ENCODE measurements at regions not wholly inside any gene's neighbourhood (a gene's known extent, or its start where the extent isn't known, plus 50 kb on each side); places are given as distances from the start of the nearest gene placed in this dataset.

DNA sequence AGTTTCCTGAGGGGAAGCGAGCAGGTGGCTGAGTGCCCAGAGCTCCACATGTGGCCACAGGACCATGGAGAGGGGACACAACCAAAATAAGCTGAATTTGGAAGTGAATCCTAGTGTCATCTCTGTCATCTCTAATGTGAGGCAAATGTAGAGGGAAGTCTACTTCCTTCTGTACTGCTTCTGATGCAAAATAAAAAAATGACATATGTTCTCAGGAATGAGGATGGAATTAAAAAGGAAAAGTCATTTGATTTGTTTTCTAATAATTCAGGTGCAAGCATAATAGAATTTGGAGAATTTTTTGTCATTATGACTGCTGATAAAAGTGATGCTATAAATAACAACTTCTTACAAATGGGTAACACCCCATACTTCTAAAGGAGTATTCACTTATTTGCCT lies 59.5 kb upstream of the POU1F1 start:
- Histone ChIP-seq H3K36me3 (replicated peaks in 1 of 2; ENCODE audit: control insufficient read depth in 1 of 2, insufficient read depth in 2 of 2, low read length in 2 of 2) (no peaks in the 10 kb centered on the region), H3K9ac (ENCODE audit: insufficient read depth, low read depth, low read length) (no peak overlapping the region), H2AFZ (ENCODE audit: low read length) (no peak overlapping the region), H3K4me3 (replicated peaks in 1 of 3; ENCODE audit: insufficient read depth in 1 of 3, low read depth in 2 of 3, low read length in 3 of 3) (no peak overlapping the region), H3K4me1 (ENCODE audit: insufficient read depth, low read length) (peaks cover 14% of the 10 kb centered on the region), H3K4me2 (ENCODE audit: low read depth, low read length) (no peak overlapping the region), H3K27me3 (ENCODE audit: control insufficient read depth in 1 of 2, insufficient read depth in 2 of 2, low read length in 2 of 2) (no peaks in the 10 kb centered on the region), H3K27ac (ENCODE audit: extremely low read length, insufficient read depth, low read length) (no peak overlapping the region), H4K20me1 (ENCODE audit: insufficient read depth, low read length) (no peaks in the 10 kb centered on the region), H3K9me3 (ENCODE audit: low read length) (no peaks in the 10 kb centered on the region), H3K79me2 (ENCODE audit: insufficient read depth, low read length) (no peaks in the 10 kb centered on the region)
- intact Hi-C loops (cut with micrococcal nuclease; ENCODE audit: unreplicated experiment): no loop called here
- CTCF ChIA-PET (ENCODE audit: low intra/inter-chr PET ratio, low total read pairs): no interaction called here
- BruUV-seq (replicated peaks): no TSS peak
- POLR2A ChIA-PET: no interaction called here
- no peak for FAIRE-seq
- DNase-seq (ENCODE audit: low spot score): no peak
- in situ Hi-C loops (cut with HindIII; ENCODE audit: extremely low pct_ligation_motif_present, low pct_unique_long_range_greater_than_20kb): no loop called here
- 0% methylated on average over 1 of the region's 1 CpG for WGBS (ENCODE audit: low lambda C conversion rate)
- no peak for ATAC-seq
- TF ChIP-seq SALL1 (CRISPR knock-in tag; IDR thresholded peaks at IDR 0.05) (no peak), NCOA2 (CRISPR knock-in tag; IDR thresholded peaks at IDR 0.05) (no peak), NAIF1 (CRISPR knock-in tag; IDR thresholded peaks at IDR 0.05; ENCODE audit: borderline replicate concordance) (no peak), KDM5A (IDR thresholded peaks at IDR 0.05; ENCODE audit: borderline replicate concordance, low read length) (no peak), NR2F2 (IDR thresholded peaks at IDR 0.05; ENCODE audit: borderline replicate concordance, low read depth) (no peak), ZFY (CRISPR knock-in tag; IDR thresholded peaks at IDR 0.05) (no peak), RELA (CRISPR knock-in tag; IDR thresholded peaks at IDR 0.05) (no peak), ZNF274 (CRISPR knock-in tag; IDR thresholded peaks at IDR 0.05) (no peak), TCF7L2 (IDR thresholded peaks at IDR 0.05; ENCODE audit: low read depth, low read length) (no peak), HOXD1 (CRISPR knock-in tag; IDR thresholded peaks at IDR 0.05) (no peak), ZNF337 (CRISPR knock-in tag; IDR thresholded peaks at IDR 0.05; ENCODE audit: borderline replicate concordance, low read depth) (no peak)
- TF ChIP-seq, protein P1, sequence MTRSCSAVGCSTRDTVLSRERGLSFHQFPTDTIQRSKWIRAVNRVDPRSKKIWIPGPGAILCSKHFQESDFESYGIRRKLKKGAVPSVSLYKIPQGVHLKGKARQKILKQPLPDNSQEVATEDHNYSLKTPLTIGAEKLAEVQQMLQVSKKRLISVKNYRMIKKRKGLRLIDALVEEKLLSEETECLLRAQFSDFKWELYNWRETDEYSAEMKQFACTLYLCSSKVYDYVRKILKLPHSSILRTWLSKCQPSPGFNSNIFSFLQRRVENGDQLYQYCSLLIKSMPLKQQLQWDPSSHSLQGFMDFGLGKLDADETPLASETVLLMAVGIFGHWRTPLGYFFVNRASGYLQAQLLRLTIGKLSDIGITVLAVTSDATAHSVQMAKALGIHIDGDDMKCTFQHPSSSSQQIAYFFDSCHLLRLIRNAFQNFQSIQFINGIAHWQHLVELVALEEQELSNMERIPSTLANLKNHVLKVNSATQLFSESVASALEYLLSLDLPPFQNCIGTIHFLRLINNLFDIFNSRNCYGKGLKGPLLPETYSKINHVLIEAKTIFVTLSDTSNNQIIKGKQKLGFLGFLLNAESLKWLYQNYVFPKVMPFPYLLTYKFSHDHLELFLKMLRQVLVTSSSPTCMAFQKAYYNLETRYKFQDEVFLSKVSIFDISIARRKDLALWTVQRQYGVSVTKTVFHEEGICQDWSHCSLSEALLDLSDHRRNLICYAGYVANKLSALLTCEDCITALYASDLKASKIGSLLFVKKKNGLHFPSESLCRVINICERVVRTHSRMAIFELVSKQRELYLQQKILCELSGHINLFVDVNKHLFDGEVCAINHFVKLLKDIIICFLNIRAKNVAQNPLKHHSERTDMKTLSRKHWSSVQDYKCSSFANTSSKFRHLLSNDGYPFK (CRISPR knock-in tag; IDR thresholded peaks at IDR 0.05; ENCODE audit: borderline replicate concordance): no peak
- TF ChIP-seq, protein P2, sequence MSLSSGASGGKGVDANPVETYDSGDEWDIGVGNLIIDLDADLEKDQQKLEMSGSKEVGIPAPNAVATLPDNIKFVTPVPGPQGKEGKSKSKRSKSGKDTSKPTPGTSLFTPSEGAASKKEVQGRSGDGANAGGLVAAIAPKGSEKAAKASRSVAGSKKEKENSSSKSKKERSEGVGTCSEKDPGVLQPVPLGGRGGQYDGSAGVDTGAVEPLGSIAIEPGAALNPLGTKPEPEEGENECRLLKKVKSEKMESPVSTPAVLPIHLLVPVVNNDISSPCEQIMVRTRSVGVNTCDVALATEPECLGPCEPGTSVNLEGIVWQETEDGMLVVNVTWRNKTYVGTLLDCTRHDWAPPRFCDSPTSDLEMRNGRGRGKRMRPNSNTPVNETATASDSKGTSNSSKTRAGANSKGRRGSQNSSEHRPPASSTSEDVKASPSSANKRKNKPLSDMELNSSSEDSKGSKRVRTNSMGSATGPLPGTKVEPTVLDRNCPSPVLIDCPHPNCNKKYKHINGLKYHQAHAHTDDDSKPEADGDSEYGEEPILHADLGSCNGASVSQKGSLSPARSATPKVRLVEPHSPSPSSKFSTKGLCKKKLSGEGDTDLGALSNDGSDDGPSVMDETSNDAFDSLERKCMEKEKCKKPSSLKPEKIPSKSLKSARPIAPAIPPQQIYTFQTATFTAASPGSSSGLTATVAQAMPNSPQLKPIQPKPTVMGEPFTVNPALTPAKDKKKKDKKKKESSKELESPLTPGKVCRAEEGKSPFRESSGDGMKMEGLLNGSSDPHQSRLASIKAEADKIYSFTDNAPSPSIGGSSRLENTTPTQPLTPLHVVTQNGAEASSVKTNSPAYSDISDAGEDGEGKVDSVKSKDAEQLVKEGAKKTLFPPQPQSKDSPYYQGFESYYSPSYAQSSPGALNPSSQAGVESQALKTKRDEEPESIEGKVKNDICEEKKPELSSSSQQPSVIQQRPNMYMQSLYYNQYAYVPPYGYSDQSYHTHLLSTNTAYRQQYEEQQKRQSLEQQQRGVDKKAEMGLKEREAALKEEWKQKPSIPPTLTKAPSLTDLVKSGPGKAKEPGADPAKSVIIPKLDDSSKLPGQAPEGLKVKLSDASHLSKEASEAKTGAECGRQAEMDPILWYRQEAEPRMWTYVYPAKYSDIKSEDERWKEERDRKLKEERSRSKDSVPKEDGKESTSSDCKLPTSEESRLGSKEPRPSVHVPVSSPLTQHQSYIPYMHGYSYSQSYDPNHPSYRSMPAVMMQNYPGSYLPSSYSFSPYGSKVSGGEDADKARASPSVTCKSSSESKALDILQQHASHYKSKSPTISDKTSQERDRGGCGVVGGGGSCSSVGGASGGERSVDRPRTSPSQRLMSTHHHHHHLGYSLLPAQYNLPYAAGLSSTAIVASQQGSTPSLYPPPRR (CRISPR knock-in tag; IDR thresholded peaks at IDR 0.05; ENCODE audit: borderline replicate concordance): no peak
- TF ChIP-seq, protein P3, sequence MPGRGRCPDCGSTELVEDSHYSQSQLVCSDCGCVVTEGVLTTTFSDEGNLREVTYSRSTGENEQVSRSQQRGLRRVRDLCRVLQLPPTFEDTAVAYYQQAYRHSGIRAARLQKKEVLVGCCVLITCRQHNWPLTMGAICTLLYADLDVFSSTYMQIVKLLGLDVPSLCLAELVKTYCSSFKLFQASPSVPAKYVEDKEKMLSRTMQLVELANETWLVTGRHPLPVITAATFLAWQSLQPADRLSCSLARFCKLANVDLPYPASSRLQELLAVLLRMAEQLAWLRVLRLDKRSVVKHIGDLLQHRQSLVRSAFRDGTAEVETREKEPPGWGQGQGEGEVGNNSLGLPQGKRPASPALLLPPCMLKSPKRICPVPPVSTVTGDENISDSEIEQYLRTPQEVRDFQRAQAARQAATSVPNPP (CRISPR knock-in tag; IDR thresholded peaks at IDR 0.05): no peak
- TF ChIP-seq, protein P4, sequence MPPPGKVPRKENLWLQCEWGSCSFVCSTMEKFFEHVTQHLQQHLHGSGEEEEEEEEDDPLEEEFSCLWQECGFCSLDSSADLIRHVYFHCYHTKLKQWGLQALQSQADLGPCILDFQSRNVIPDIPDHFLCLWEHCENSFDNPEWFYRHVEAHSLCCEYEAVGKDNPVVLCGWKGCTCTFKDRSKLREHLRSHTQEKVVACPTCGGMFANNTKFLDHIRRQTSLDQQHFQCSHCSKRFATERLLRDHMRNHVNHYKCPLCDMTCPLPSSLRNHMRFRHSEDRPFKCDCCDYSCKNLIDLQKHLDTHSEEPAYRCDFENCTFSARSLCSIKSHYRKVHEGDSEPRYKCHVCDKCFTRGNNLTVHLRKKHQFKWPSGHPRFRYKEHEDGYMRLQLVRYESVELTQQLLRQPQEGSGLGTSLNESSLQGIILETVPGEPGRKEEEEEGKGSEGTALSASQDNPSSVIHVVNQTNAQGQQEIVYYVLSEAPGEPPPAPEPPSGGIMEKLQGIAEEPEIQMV (CRISPR knock-in tag; IDR thresholded peaks at IDR 0.05; ENCODE audit: low read depth): no peak

All from HepG2 (cell line).